ENCODE measurements at regions not wholly inside any gene's neighbourhood (a gene's known extent, or its start where the extent isn't known, plus 50 kb on each side); places are given as distances from the start of the nearest gene placed in this dataset.

GRCh38 chr6:163836876-163837690, 422.6 kb downstream of the QKI start:
- TF ChIP-seq ZNF274 (IDR thresholded peaks at IDR 0.05; ENCODE audit: low read depth, low read length) (no peak), CBX3 (IDR thresholded peaks at IDR 0.05; ENCODE audit: low read depth) (no peak), JUND (IDR thresholded peaks at IDR 0.05) (no peak)
- Histone ChIP-seq H3K79me2 (ENCODE audit: insufficient read depth, low read length) (no peaks in the 10 kb centered on the region), H3K27ac (ENCODE audit: low read depth, low read length) (no peak overlapping the region), H3K36me3 (ENCODE audit: control insufficient read depth in 1 of 2, insufficient read depth in 2 of 2, low read length in 2 of 2) (no peaks in the 10 kb centered on the region), H3K9me2 (ENCODE audit: insufficient read depth) (no peaks in the 10 kb centered on the region), H3K9ac (ENCODE audit: low read length) (no peak overlapping the region), H3K4me1 (ENCODE audit: control insufficient read depth in 1 of 2, insufficient read depth in 2 of 2, low read length in 2 of 2) (no peaks in the 10 kb centered on the region), H3K4me2 (ENCODE audit: low read length) (no peak overlapping the region), H3K9me3 (ENCODE audit: control insufficient read depth in 1 of 2, insufficient read depth in 1 of 2, low read depth in 1 of 2, low read length in 2 of 2) (peaks cover 0 to 6% of the 10 kb centered on the region in 2 experiments; a peak in 2 of 4 replicates), H3K4me3 (replicated peaks in 1 of 2; ENCODE audit: low read depth in 1 of 2, low read length in 2 of 2) (no peak overlapping the region), H4K20me1 (ENCODE audit: insufficient read depth) (no peaks in the 10 kb centered on the region), H2AFZ (ENCODE audit: low read depth, low read length, poor library complexity, severe bottlenecking) (no peak overlapping the region), H3K27me3 (ENCODE audit: insufficient read depth, low read length) (no peaks in the 10 kb centered on the region)
- CTCF ChIA-PET, result no interaction called here
- RAD21 ChIA-PET (ENCODE audit: low non-redundant PET in 1 of 2, low total read pairs in 2 of 2, uncharacterized antibody in 2 of 2, unreplicated experiment in 2 of 2), result no interaction called here
- DNase-seq (ENCODE audit: low read depth, low spot score) (no peak), ATAC-seq (no peak)
- intact Hi-C loops (cut with micrococcal nuclease), result no loop called here
- BruUV-seq (replicated peaks), result no TSS peak
- POLR2A ChIA-PET, result no interaction called here

GRCh38 chr6:163835439-163836171, 421.1 kb downstream of the QKI start:
- Histone ChIP-seq H3K4me2 (ENCODE audit: low read length) (no peak overlapping the region), H3K36me3 (ENCODE audit: control insufficient read depth in 1 of 2, insufficient read depth in 2 of 2, low read length in 2 of 2) (no peaks in the 10 kb centered on the region), H3K4me1 (ENCODE audit: control insufficient read depth in 1 of 2, insufficient read depth in 2 of 2, low read length in 2 of 2) (no peaks in the 10 kb centered on the region), H3K9me2 (ENCODE audit: insufficient read depth) (no peaks in the 10 kb centered on the region), H4K20me1 (ENCODE audit: insufficient read depth) (no peaks in the 10 kb centered on the region), H3K9ac (ENCODE audit: low read length) (no peak overlapping the region), H3K4me3 (replicated peaks in 1 of 2; ENCODE audit: low read depth in 1 of 2, low read length in 2 of 2) (no peak overlapping the region), H3K27ac (ENCODE audit: low read depth, low read length) (no peak overlapping the region), H3K9me3 (ENCODE audit: control insufficient read depth in 1 of 2, insufficient read depth in 1 of 2, low read depth in 1 of 2, low read length in 2 of 2) (peaks cover 0 to 6% of the 10 kb centered on the region in 2 experiments; a peak in 2 of 4 replicates), H3K27me3 (ENCODE audit: insufficient read depth, low read length) (no peaks in the 10 kb centered on the region), H2AFZ (ENCODE audit: low read depth, low read length, poor library complexity, severe bottlenecking) (no peak overlapping the region), H3K79me2 (ENCODE audit: insufficient read depth, low read length) (no peaks in the 10 kb centered on the region)
- ChIA-PET CTCF (no interaction called here), POLR2A (no interaction called here), RAD21 (ENCODE audit: low non-redundant PET in 1 of 2, low total read pairs in 2 of 2, uncharacterized antibody in 2 of 2, unreplicated experiment in 2 of 2) (no interaction called here)
- TF ChIP-seq POLR2AphosphoS5 (IDR thresholded peaks at IDR 0.05; ENCODE audit: low read depth, low read length), result no peak
- TF ChIP-seq EZH2 (IDR thresholded peaks at IDR 0.05), result no peak
- TF ChIP-seq, protein P1, sequence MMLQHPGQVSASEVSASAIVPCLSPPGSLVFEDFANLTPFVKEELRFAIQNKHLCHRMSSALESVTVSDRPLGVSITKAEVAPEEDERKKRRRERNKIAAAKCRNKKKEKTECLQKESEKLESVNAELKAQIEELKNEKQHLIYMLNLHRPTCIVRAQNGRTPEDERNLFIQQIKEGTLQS (IDR thresholded peaks at IDR 0.05), result no peak
- TF ChIP-seq YY1 (IDR thresholded peaks at IDR 0.05; ENCODE audit: extremely low read depth, insufficient replicate concordance, low read depth, low read length), result no peak
- no peak for TF ChIP-seq EZH2phosphoT487 (IDR thresholded peaks at IDR 0.05; ENCODE audit: borderline replicate concordance)
- TF ChIP-seq JUND (IDR thresholded peaks at IDR 0.05), result no peak
- TF ChIP-seq MAX (IDR thresholded peaks at IDR 0.05), result no peak
- no peak for TF ChIP-seq CEBPB (IDR thresholded peaks at IDR 0.05; ENCODE audit: low read depth)
- no peak for TF ChIP-seq TCF7L2 (IDR thresholded peaks at IDR 0.05; ENCODE audit: borderline replicate concordance, extremely low read depth, insufficient read depth, insufficient read length)
- TF ChIP-seq ZFX (IDR thresholded peaks at IDR 0.05), result no peak
- no peak for TF ChIP-seq ZNF274 (IDR thresholded peaks at IDR 0.05; ENCODE audit: low read depth, low read length)
- DNase-seq (ENCODE audit: low read depth, low spot score) (no peak), ATAC-seq (no peak)
- intact Hi-C loops (cut with micrococcal nuclease), result no loop called here
- BruUV-seq (replicated peaks), result no TSS peak
